ENCODE measurements at regions not wholly inside any gene's neighbourhood (a gene's known extent, or its start where the extent isn't known, plus 50 kb on each side); places are given as distances from the start of the nearest gene placed in this dataset.

- H3K4me3 ChIP-seq (ENCODE audit: control insufficient read depth in 2 of 3, extremely low read depth in 1 of 3, insufficient read depth in 2 of 3, low read depth in 1 of 3, low read length in 3 of 3) = no peak overlapping the region
- no peak for TF ChIP-seq EZH2 (IDR thresholded peaks at IDR 0.05; ENCODE audit: low read length)
- TF ChIP-seq, protein P1, sequence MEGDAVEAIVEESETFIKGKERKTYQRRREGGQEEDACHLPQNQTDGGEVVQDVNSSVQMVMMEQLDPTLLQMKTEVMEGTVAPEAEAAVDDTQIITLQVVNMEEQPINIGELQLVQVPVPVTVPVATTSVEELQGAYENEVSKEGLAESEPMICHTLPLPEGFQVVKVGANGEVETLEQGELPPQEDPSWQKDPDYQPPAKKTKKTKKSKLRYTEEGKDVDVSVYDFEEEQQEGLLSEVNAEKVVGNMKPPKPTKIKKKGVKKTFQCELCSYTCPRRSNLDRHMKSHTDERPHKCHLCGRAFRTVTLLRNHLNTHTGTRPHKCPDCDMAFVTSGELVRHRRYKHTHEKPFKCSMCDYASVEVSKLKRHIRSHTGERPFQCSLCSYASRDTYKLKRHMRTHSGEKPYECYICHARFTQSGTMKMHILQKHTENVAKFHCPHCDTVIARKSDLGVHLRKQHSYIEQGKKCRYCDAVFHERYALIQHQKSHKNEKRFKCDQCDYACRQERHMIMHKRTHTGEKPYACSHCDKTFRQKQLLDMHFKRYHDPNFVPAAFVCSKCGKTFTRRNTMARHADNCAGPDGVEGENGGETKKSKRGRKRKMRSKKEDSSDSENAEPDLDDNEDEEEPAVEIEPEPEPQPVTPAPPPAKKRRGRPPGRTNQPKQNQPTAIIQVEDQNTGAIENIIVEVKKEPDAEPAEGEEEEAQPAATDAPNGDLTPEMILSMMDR (optimal IDR thresholded peaks at IDR 0.05 in 1 of 3, IDR thresholded peaks at IDR 0.05 in 1 of 3, conservative IDR thresholded peaks at IDR 0.05 in 1 of 3; ENCODE audit: extremely low read depth in 1 of 3, insufficient read depth in 2 of 3, low read length in 3 of 3) = no peak
- H3K9ac ChIP-seq (ENCODE audit: control insufficient read depth, extremely low read depth, insufficient read depth, low read length) = no peak overlapping the region
- no peaks in the 10 kb centered on the region for H3K4me1 ChIP-seq (ENCODE audit: control insufficient read depth, extremely low read depth, insufficient read depth, low read length)
- FAIRE-seq (no peak), DNase-seq (ENCODE audit: low read depth, low spot score) (no peak)
- H3K27me3 ChIP-seq (ENCODE audit: control insufficient read depth, extremely low read depth, insufficient read depth, low read length) = no peaks in the 10 kb centered on the region
- H3K4me2 ChIP-seq (ENCODE audit: control insufficient read depth, extremely low read depth, insufficient read depth, low read depth, low read length) = no peak overlapping the region
- no peaks in the 10 kb centered on the region for H3K9me3 ChIP-seq (ENCODE audit: control insufficient read depth, low read depth, low read length)
- no peak overlapping the region for H2AFZ ChIP-seq (ENCODE audit: control insufficient read depth, low read length)
- no peaks in the 10 kb centered on the region for H4K20me1 ChIP-seq (ENCODE audit: control insufficient read depth, extremely low read depth, insufficient read depth, low read length)
- H3K36me3 ChIP-seq (ENCODE audit: control insufficient read depth in 2 of 2, extremely low read depth in 1 of 2, insufficient read depth in 2 of 2, low read length in 2 of 2) = no peaks in the 10 kb centered on the region
- no peaks in the 10 kb centered on the region for H3K9me1 ChIP-seq (ENCODE audit: control insufficient read depth, extremely low read depth, insufficient read depth, low read length)
- no peaks in the 10 kb centered on the region for H3K79me2 ChIP-seq (ENCODE audit: control insufficient read depth, insufficient read depth, low read length)
- no peak overlapping the region for H3K27ac ChIP-seq (ENCODE audit: control insufficient read depth, insufficient read depth, low read length)
- dilution Hi-C loops (cut with MboI; ENCODE audit: extremely low pct_ligation_motif_present, low sequenced_read_pairs) = no loop called here
These were observed 71.9 kb downstream of the IL12A start for GRCh38 chr3:160060409-160061027.

DNA sequence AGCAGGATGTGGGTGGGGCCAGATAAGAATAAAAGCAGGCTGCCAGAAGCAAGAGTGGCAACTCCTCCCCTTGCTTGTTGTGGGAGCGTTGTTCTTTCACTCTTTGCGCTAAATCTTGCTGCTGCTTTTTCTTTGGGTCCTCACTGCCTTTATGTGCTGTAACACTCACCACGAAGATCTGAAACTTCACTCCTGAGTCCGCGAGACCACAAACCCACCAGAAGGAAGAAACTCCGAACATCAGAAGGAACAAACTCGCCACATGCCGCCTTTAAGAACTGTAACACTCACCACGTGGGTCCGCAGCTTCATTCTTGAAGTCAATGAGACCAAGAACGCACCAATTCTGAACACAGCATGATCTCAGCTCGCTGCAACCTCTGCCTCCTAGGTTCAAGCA, 72.9 kb downstream of the IL12A start:
- no peak for FAIRE-seq
- no peak for DNase-seq (ENCODE audit: low read depth, low spot score)
- no peak overlapping the region for H3K4me2 ChIP-seq (ENCODE audit: control insufficient read depth, extremely low read depth, insufficient read depth, low read depth, low read length)

More for the DNA sequence above, 72.9 kb downstream of the IL12A start:
- no peaks in the 10 kb centered on the region for H3K4me1 ChIP-seq (ENCODE audit: control insufficient read depth, extremely low read depth, insufficient read depth, low read length)
- no peak overlapping the region for H3K9ac ChIP-seq (ENCODE audit: control insufficient read depth, extremely low read depth, insufficient read depth, low read length)
- no peaks in the 10 kb centered on the region for H4K20me1 ChIP-seq (ENCODE audit: control insufficient read depth, extremely low read depth, insufficient read depth, low read length)
- no peaks in the 10 kb centered on the region for H3K36me3 ChIP-seq (ENCODE audit: control insufficient read depth in 2 of 2, extremely low read depth in 1 of 2, insufficient read depth in 2 of 2, low read length in 2 of 2)
- TF ChIP-seq, protein P1 (optimal IDR thresholded peaks at IDR 0.05 in 1 of 3, IDR thresholded peaks at IDR 0.05 in 1 of 3, conservative IDR thresholded peaks at IDR 0.05 in 1 of 3; ENCODE audit: extremely low read depth in 1 of 3, insufficient read depth in 2 of 3, low read length in 3 of 3) = no peak
- TF ChIP-seq EZH2 (IDR thresholded peaks at IDR 0.05; ENCODE audit: low read length) = no peak
- no peaks in the 10 kb centered on the region for H3K9me3 ChIP-seq (ENCODE audit: control insufficient read depth, low read depth, low read length)
- no peak overlapping the region for H3K4me3 ChIP-seq (ENCODE audit: control insufficient read depth in 2 of 3, extremely low read depth in 1 of 3, insufficient read depth in 2 of 3, low read depth in 1 of 3, low read length in 3 of 3)
- H3K27me3 ChIP-seq (ENCODE audit: control insufficient read depth, extremely low read depth, insufficient read depth, low read length) = no peaks in the 10 kb centered on the region
- H3K27ac ChIP-seq (ENCODE audit: control insufficient read depth, insufficient read depth, low read length) = no peak overlapping the region
- no peaks in the 10 kb centered on the region for H3K9me1 ChIP-seq (ENCODE audit: control insufficient read depth, extremely low read depth, insufficient read depth, low read length)
- no peaks in the 10 kb centered on the region for H3K79me2 ChIP-seq (ENCODE audit: control insufficient read depth, insufficient read depth, low read length)
- H2AFZ ChIP-seq (ENCODE audit: control insufficient read depth, low read length) = no peak overlapping the region
- dilution Hi-C loops (cut with MboI; ENCODE audit: extremely low pct_ligation_motif_present, low sequenced_read_pairs) = no loop called here
